Kidney (tissue), 13 donors: ENCODE measurements at regions not wholly inside any gene's neighbourhood (a gene's known extent, or its start where the extent isn't known, plus 50 kb on each side); places are given as distances from the start of the nearest gene placed in this dataset.
"Not testable (repeated sequence)": the region's sequence is repeated elsewhere in the genome, so short reads cannot be mapped to it uniquely, and the experiment has no call there.

ENCODE experiments used
- DNase-seq, 5 donors: peaks; one replicate each; pipeline ENCODE4 v3.0.0-alpha.2; 2013 to 2020
- FAIRE-seq: peaks from 2 replicates; lab custom pipeline; 2012; peaks lifted over from hg19 to GRCh38; lab: Jason Lieb, UNC
- H3K27ac ChIP-seq, 2 donors: one replicate each; pipeline ENCODE4 v1.7.0; 2013; ENCODE audit warnings: low read depth in 2 of 2, low read length in 2 of 2, inconsistent platforms in 1 of 2
- H3K27me3 ChIP-seq: one replicate; pipeline ENCODE4 v1.7.1; 2013; ENCODE audit warnings: low read length, inconsistent platforms; ENCODE audit not compliant: control insufficient read depth, insufficient read depth
- H3K36me3 ChIP-seq, 3 donors: one replicate each; pipeline versions ENCODE4 v1.7.0 to v1.7.1; 2013; ENCODE audit warnings: low read length in 3 of 3, control low read depth in 1 of 3, inconsistent platforms in 1 of 3; ENCODE audit not compliant: insufficient read depth in 3 of 3, control insufficient read depth in 2 of 3
- H3K4me1 ChIP-seq, 3 donors: one replicate each; pipeline versions ENCODE4 v1.7.0 to v1.7.1; 2013; ENCODE audit warnings: low read length in 3 of 3, inconsistent platforms in 1 of 3, low read depth in 1 of 3; ENCODE audit not compliant: control insufficient read depth in 2 of 3, insufficient read depth in 2 of 3
- H3K4me3 ChIP-seq, 3 donors: one replicate each; pipeline versions ENCODE4 v1.7.0 to v1.8.1; 2013; ENCODE audit warnings: low read length in 3 of 3, control low read depth in 1 of 3, inconsistent platforms in 1 of 3
- H3K9ac ChIP-seq, 3 donors: one replicate each; pipeline versions ENCODE4 v1.7.0 to v1.7.1; 2013; ENCODE audit warnings: low read length in 3 of 3, control low read depth in 1 of 3, inconsistent platforms in 1 of 3
- H3K9me3 ChIP-seq, 3 donors: one replicate each; pipeline versions ENCODE4 v1.7.0 to v1.7.1; 2013; ENCODE audit warnings: low read length in 3 of 3, control low read depth in 1 of 3, inconsistent platforms in 1 of 3; ENCODE audit not compliant: control insufficient read depth in 2 of 3, insufficient read depth in 1 of 3
- CTCF ChIP-seq: IDR thresholded peaks from 3 replicates; pipeline ENCODE4 v1.5.1; 2012; ENCODE audit warnings: mild to moderate bottlenecking, moderate library complexity, borderline replicate concordance; ENCODE audit not compliant: insufficient read depth; ENCODE audit errors: extremely low read depth
- intact Hi-C: fragments of 100-400 bp; cut with DNase I; formaldehyde crosslinking; loops from one replicate; pipeline ENCODE4 v1.11.1; 2022
- donor health status: control.
- donor health status: control.
- donor health status: control.
- donor health status: control.
- donor health status: control.
- donor health status: DM: yes; HTN: yes; CAD: no.
- donor health status: Normal renal cell carcinoma (clear cell type).

GRCh38 chr1:232164078-232164963 lies 465.6 kb downstream of the SIPA1L2 start:
- TF ChIP-seq CTCF = no peak
- FAIRE-seq = no peak
- no peaks in the 10 kb centered on the region for H3K4me1 ChIP-seq
- no peak overlapping the region for H3K9ac ChIP-seq
- no peak overlapping the region for H3K27ac ChIP-seq
- no peaks in the 10 kb centered on the region for H3K9me3 ChIP-seq
- no peaks in the 10 kb centered on the region for H3K27me3 ChIP-seq
- no peaks in the 10 kb centered on the region for H3K36me3 ChIP-seq
- intact Hi-C loops = no loop called here
- DNase-seq = no peak
- no peak overlapping the region for H3K4me3 ChIP-seq

GRCh38 chr1:232163533-232163932 lies 466.4 kb downstream of the SIPA1L2 start:
- Histone ChIP-seq H3K9ac (no peak overlapping the region), H3K36me3 (no peaks in the 10 kb centered on the region), H3K4me3 (no peak overlapping the region), H3K27ac (no peak overlapping the region), H3K4me1 (no peaks in the 10 kb centered on the region), H3K27me3 (no peaks in the 10 kb centered on the region), H3K9me3 (no peaks in the 10 kb centered on the region)
- no peak for FAIRE-seq
- intact Hi-C loops = no loop called here
- no peak for DNase-seq
- no peak for TF ChIP-seq CTCF

- DNase-seq (no peak), FAIRE-seq (no peak)
- no peaks in the 10 kb centered on the region for H3K4me1 ChIP-seq
- no peak for TF ChIP-seq CTCF
- no peak overlapping the region for H3K9ac ChIP-seq
- no peak overlapping the region for H3K4me3 ChIP-seq
- intact Hi-C loops = no loop called here
- H3K27ac ChIP-seq = no peak overlapping the region
- H3K27me3 ChIP-seq = no peaks in the 10 kb centered on the region
- no peaks in the 10 kb centered on the region for H3K9me3 ChIP-seq
- H3K36me3 ChIP-seq = no peaks in the 10 kb centered on the region
Measured at GRCh38 chr1:232162001-232162400, 467.9 kb downstream of the SIPA1L2 start.

GRCh38 chr1:232158558-232158957 lies 471.4 kb downstream of the SIPA1L2 start:
- DNase-seq, H3K9ac ChIP-seq, FAIRE-seq, H3K4me3 ChIP-seq, H3K27me3 ChIP-seq, H3K27ac ChIP-seq, intact Hi-C loops, H3K4me1 ChIP-seq, H3K9me3 ChIP-seq, H3K36me3 ChIP-seq: not testable (repeated sequence)

- DNase-seq, H3K4me1 ChIP-seq, H3K36me3 ChIP-seq, H3K9ac ChIP-seq, H3K27me3 ChIP-seq, H3K4me3 ChIP-seq, intact Hi-C loops, H3K27ac ChIP-seq, FAIRE-seq, H3K9me3 ChIP-seq: not testable (repeated sequence)
Measured at GRCh38 chr1:232156070-232156469, 473.9 kb downstream of the SIPA1L2 start.
